ENCODE measurements at regions not wholly inside any gene's neighbourhood (a gene's known extent, or its start where the extent isn't known, plus 50 kb on each side); places are given as distances from the start of the nearest gene placed in this dataset.

- no peak overlapping the region for H3K4me3 ChIP-seq (ENCODE audit: extremely low read depth, insufficient read depth, low read length, poor library complexity, severe bottlenecking)
- peaks cover 21% of the 10 kb centered on the region for H3K9me3 ChIP-seq (ENCODE audit: control insufficient read depth, low read length)
- peak overlapping the region; percentile 65 for H3K27ac ChIP-seq (ENCODE audit: low read depth, low read length, severe bottlenecking)
- 89 to 91% methylated on average over 19 of the region's 19 CpGs for WGBS, 2 experiments (ENCODE audit: insufficient coverage in 2 of 2)
- no peaks in the 10 kb centered on the region for H3K36me3 ChIP-seq (ENCODE audit: control insufficient read depth, insufficient read depth, low read length)
- peaks cover 36% of the 10 kb centered on the region for H3K4me1 ChIP-seq (ENCODE audit: control insufficient read depth, insufficient read depth, low read length, poor library complexity, severe bottlenecking)
These were observed 85.6 kb downstream of the FOXL1 start for GRCh38 chr16:86663685-86664521.

- H3K27ac ChIP-seq (ENCODE audit: low read depth, low read length, severe bottlenecking), result peak overlapping the region; percentile 65
These were observed 86.4 kb downstream of the FOXL1 start for GRCh38 chr16:86664522-86665318.

GRCh38 chr16:86665319-86665675, 86.9 kb downstream of the FOXL1 start:
- peaks cover 47% of the 10 kb centered on the region for H3K4me1 ChIP-seq (ENCODE audit: control insufficient read depth, insufficient read depth, low read length, poor library complexity, severe bottlenecking)
- H3K36me3 ChIP-seq (ENCODE audit: control insufficient read depth, insufficient read depth, low read length), result no peaks in the 10 kb centered on the region
- H3K9me3 ChIP-seq (ENCODE audit: control insufficient read depth, low read length), result peaks cover 14% of the 10 kb centered on the region
- H3K27ac ChIP-seq (ENCODE audit: low read depth, low read length, severe bottlenecking), result peak overlapping the region; percentile 65
- no peak overlapping the region for H3K4me3 ChIP-seq (ENCODE audit: extremely low read depth, insufficient read depth, low read length, poor library complexity, severe bottlenecking)
- 80% methylated on average over 2 of the region's 2 CpGs for WGBS, 2 experiments (ENCODE audit: insufficient coverage in 2 of 2)

More at GRCh38 chr16:86664522-86665318, 86.4 kb downstream of the FOXL1 start:
- WGBS, 2 experiments (ENCODE audit: insufficient coverage in 2 of 2), result 92 to 94% methylated on average over 9 to 10 of the region's 11 CpGs
- Histone ChIP-seq H3K36me3 (ENCODE audit: control insufficient read depth, insufficient read depth, low read length) (no peaks in the 10 kb centered on the region), H3K4me3 (ENCODE audit: extremely low read depth, insufficient read depth, low read length, poor library complexity, severe bottlenecking) (no peak overlapping the region), H3K9me3 (ENCODE audit: control insufficient read depth, low read length) (peaks cover 18% of the 10 kb centered on the region), H3K4me1 (ENCODE audit: control insufficient read depth, insufficient read depth, low read length, poor library complexity, severe bottlenecking) (peaks cover 42% of the 10 kb centered on the region)

- 94% methylated on average over 2 of the region's 3 CpGs for WGBS, 2 experiments (ENCODE audit: insufficient coverage in 2 of 2)
- H3K4me1 ChIP-seq (ENCODE audit: control insufficient read depth, insufficient read depth, low read length, poor library complexity, severe bottlenecking), result peaks cover 53% of the 10 kb centered on the region
These were observed 87.6 kb downstream of the FOXL1 start for GRCh38 chr16:86665929-86666328.

GRCh38 chr16:86667035-86667434, 88.7 kb downstream of the FOXL1 start:
- WGBS, 2 experiments (ENCODE audit: insufficient coverage in 2 of 2), result 94 to 100% methylated on average over 1 to 2 of the region's 3 CpGs
- H3K9me3 ChIP-seq (ENCODE audit: control insufficient read depth, low read length), result peaks cover 14% of the 10 kb centered on the region
- no peak overlapping the region for H3K4me3 ChIP-seq (ENCODE audit: extremely low read depth, insufficient read depth, low read length, poor library complexity, severe bottlenecking)
- peaks cover 52% of the 10 kb centered on the region for H3K4me1 ChIP-seq (ENCODE audit: control insufficient read depth, insufficient read depth, low read length, poor library complexity, severe bottlenecking)
- peak overlapping the region; percentile 24 for H3K27ac ChIP-seq (ENCODE audit: low read depth, low read length, severe bottlenecking)
- no peaks in the 10 kb centered on the region for H3K36me3 ChIP-seq (ENCODE audit: control insufficient read depth, insufficient read depth, low read length)

More at GRCh38 chr16:86665929-86666328, 87.6 kb downstream of the FOXL1 start:
- Histone ChIP-seq H3K36me3 (ENCODE audit: control insufficient read depth, insufficient read depth, low read length) (no peaks in the 10 kb centered on the region), H3K9me3 (ENCODE audit: control insufficient read depth, low read length) (peaks cover 14% of the 10 kb centered on the region), H3K4me3 (ENCODE audit: extremely low read depth, insufficient read depth, low read length, poor library complexity, severe bottlenecking) (no peak overlapping the region), H3K27ac (ENCODE audit: low read depth, low read length, severe bottlenecking) (no peak overlapping the region)

- H3K4me3 ChIP-seq (ENCODE audit: extremely low read depth, insufficient read depth, low read length, poor library complexity, severe bottlenecking), result no peak overlapping the region
- no peaks in the 10 kb centered on the region for H3K36me3 ChIP-seq (ENCODE audit: control insufficient read depth, insufficient read depth, low read length)
- WGBS, 2 experiments (ENCODE audit: insufficient coverage in 2 of 2), result 64% methylated on average over 5 to 6 of the region's 8 CpGs
- peaks cover 49% of the 10 kb centered on the region for H3K4me1 ChIP-seq (ENCODE audit: control insufficient read depth, insufficient read depth, low read length, poor library complexity, severe bottlenecking)
- peaks cover 14% of the 10 kb centered on the region for H3K9me3 ChIP-seq (ENCODE audit: control insufficient read depth, low read length)
- no peak overlapping the region for H3K27ac ChIP-seq (ENCODE audit: low read depth, low read length, severe bottlenecking)
These were observed 90.0 kb downstream of the FOXL1 start for GRCh38 chr16:86668136-86668910.

- no peak overlapping the region for H3K4me3 ChIP-seq (ENCODE audit: extremely low read depth, insufficient read depth, low read length, poor library complexity, severe bottlenecking)
- H3K9me3 ChIP-seq (ENCODE audit: control insufficient read depth, low read length), result peaks cover 14% of the 10 kb centered on the region
- H3K36me3 ChIP-seq (ENCODE audit: control insufficient read depth, insufficient read depth, low read length), result no peaks in the 10 kb centered on the region
- H3K4me1 ChIP-seq (ENCODE audit: control insufficient read depth, insufficient read depth, low read length, poor library complexity, severe bottlenecking), result peaks cover 43% of the 10 kb centered on the region
- no peak overlapping the region for H3K27ac ChIP-seq (ENCODE audit: low read depth, low read length, severe bottlenecking)
- WGBS, 2 experiments (ENCODE audit: insufficient coverage in 2 of 2), result 75 to 90% methylated on average over 9 to 10 of the region's 10 CpGs
These were observed 91.0 kb downstream of the FOXL1 start for GRCh38 chr16:86669285-86669805.

- H3K27ac ChIP-seq (ENCODE audit: low read depth, low read length, severe bottlenecking), result peak overlapping the region; percentile 45
- peaks cover 37% of the 10 kb centered on the region for H3K4me1 ChIP-seq (ENCODE audit: control insufficient read depth, insufficient read depth, low read length, poor library complexity, severe bottlenecking)
- 79 to 89% methylated on average over 22 to 26 of the region's 30 CpGs for WGBS, 2 experiments (ENCODE audit: insufficient coverage in 2 of 2)
- H3K36me3 ChIP-seq (ENCODE audit: control insufficient read depth, insufficient read depth, low read length), result no peaks in the 10 kb centered on the region
- no peak overlapping the region for H3K4me3 ChIP-seq (ENCODE audit: extremely low read depth, insufficient read depth, low read length, poor library complexity, severe bottlenecking)
- peaks cover 12% of the 10 kb centered on the region for H3K9me3 ChIP-seq (ENCODE audit: control insufficient read depth, low read length)
These were observed 91.8 kb downstream of the FOXL1 start for GRCh38 chr16:86669937-86670749.

- Histone ChIP-seq H3K27ac (ENCODE audit: low read depth, low read length, severe bottlenecking) (peak overlapping the region; percentile 45), H3K4me3 (ENCODE audit: extremely low read depth, insufficient read depth, low read length, poor library complexity, severe bottlenecking) (no peak overlapping the region), H3K4me1 (ENCODE audit: control insufficient read depth, insufficient read depth, low read length, poor library complexity, severe bottlenecking) (peaks cover 38% of the 10 kb centered on the region), H3K36me3 (ENCODE audit: control insufficient read depth, insufficient read depth, low read length) (no peaks in the 10 kb centered on the region), H3K9me3 (ENCODE audit: control insufficient read depth, low read length) (peaks cover 6% of the 10 kb centered on the region)
- 95 to 96% methylated on average over 8 to 11 of the region's 11 CpGs for WGBS, 2 experiments (ENCODE audit: insufficient coverage in 2 of 2)
These were observed 92.4 kb downstream of the FOXL1 start for GRCh38 chr16:86670750-86671234.
